Adrenal gland (tissue), 9 donors: ENCODE measurements at regions not wholly inside any gene's neighbourhood (a gene's known extent, or its start where the extent isn't known, plus 50 kb on each side); places are given as distances from the start of the nearest gene placed in this dataset.

ENCODE experiments used
- DNase-seq, 7 donors: peaks; one replicate each; pipeline ENCODE4 v3.0.0-alpha.2; 2019 to 2020
- H3K27ac ChIP-seq, 5 donors: fragments of 200-600 bp; sonication (generic) in 4 of 5; 1 replicate in 3 of 5; 2 replicates in 2 of 5; pipeline versions ENCODE4 v1.5.1 to v1.8.0; 2016 to 2020; ENCODE audit warnings: mild to moderate bottlenecking in 1 of 5
- H3K27me3 ChIP-seq: fragments of 200-600 bp; 2 replicates; pipeline ENCODE4 v1.8.0; 2021
- H3K36me3 ChIP-seq, 2 donors: fragments of 200-600 bp; replicated peaks in 1 of 2; 1 replicate in 1 of 2; 2 replicates in 1 of 2; pipeline versions ENCODE4 v1.5.1 to v1.8.0; 2018 to 2022
- H3K4me1 ChIP-seq, 2 donors: fragments of 200-600 bp; replicated peaks in 1 of 2; 1 replicate in 1 of 2; 2 replicates in 1 of 2; pipeline versions ENCODE4 v1.5.1 to v1.8.0; 2018 to 2021
- H3K4me3 ChIP-seq, 4 donors: fragments of 200-600 bp; sonication (generic) in 3 of 4; one replicate each; pipeline ENCODE4 v1.5.1; 2016 to 2018
- H3K9me3 ChIP-seq, 3 donors: fragments of 200-600 bp; sonication (generic) in 1 of 3; replicated peaks in 1 of 3; 1 replicate in 2 of 3; 2 replicates in 1 of 3; pipeline versions ENCODE4 v1.5.1 to v1.8.0; 2016 to 2021
- POLR2A ChIP-seq, 2 donors: fragments of 450-650 bp; IDR thresholded peaks; one replicate each; pipeline ENCODE4 v1.6.1; 2017; ENCODE audit warnings: antibody characterized with exemption in 2 of 2, mild to moderate bottlenecking in 2 of 2, moderate library complexity in 1 of 2
- WGBS, 4 donors: extraction: QIAGEN DNeasy Blood & Tissue Kit in 2 of 4; methylation state at CpG; one replicate each; pipeline versions ENCODE4 v1.1.5 to v1.1.7; 2013 to 2017; 5-methylcytosine and 5-hydroxymethylcytosine counted together
- intact Hi-C, 2 donors: fragments of 100-400 bp; cut with DNase I; formaldehyde crosslinking; loops; one replicate each; pipeline versions ENCODE4 v1.14.1 to v1.15.0; 2022 to 2023
- TF ChIP-seq, protein P1 (sequence below), 6 experiments: fragments of 450-650 bp in 4 of 6; fragments of 200-600 bp in 2 of 6; sonication (generic) in 1 of 6; IDR thresholded peaks; 1 replicate in 5 of 6; 2 replicates in 1 of 6; pipeline versions ENCODE4 v1.5.1 to v1.8.0; 2016 to 2021; ENCODE audit warnings: antibody characterized with exemption in 6 of 6, mild to moderate bottlenecking in 2 of 6, moderate library complexity in 1 of 6
- donor health status: healthy with polysubstance abuse.
- donor health status: Bipolar disorder and iron deficiency.
- donor health status: DM: yes; HTN: yes; CAD: no.
- donor health status: DM: no; HTN: no; CAD: no.
- donor health status: DM: no; HTN: no; CAD: no.

DNA sequence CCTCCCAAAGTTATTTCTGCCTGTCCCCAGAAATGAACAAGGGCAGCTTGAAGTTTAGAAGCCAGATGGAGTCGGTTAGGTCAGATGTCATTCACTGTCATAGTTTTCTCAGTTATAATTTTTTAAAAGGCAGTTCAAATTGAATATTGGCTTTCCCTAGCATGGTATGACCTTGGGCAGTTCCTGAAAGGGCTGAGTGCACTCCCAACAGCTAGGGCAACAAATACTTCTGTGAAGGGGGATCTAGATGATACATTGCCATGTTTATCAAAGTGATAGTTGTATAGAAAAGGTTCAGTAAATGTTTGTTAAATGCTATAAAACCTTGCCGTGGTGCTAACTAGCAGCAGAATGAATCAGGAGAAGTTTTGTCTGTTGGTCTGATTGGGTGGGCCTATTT, 938.1 kb upstream of the GRIA3 start:
- H3K36me3 ChIP-seq: no peaks in the 10 kb centered on the region
- no peaks in the 10 kb centered on the region for H3K27me3 ChIP-seq
- H3K9me3 ChIP-seq: no peaks in the 10 kb centered on the region
- no peak for DNase-seq
- intact Hi-C loops: no loop called here
- TF ChIP-seq, protein P1, sequence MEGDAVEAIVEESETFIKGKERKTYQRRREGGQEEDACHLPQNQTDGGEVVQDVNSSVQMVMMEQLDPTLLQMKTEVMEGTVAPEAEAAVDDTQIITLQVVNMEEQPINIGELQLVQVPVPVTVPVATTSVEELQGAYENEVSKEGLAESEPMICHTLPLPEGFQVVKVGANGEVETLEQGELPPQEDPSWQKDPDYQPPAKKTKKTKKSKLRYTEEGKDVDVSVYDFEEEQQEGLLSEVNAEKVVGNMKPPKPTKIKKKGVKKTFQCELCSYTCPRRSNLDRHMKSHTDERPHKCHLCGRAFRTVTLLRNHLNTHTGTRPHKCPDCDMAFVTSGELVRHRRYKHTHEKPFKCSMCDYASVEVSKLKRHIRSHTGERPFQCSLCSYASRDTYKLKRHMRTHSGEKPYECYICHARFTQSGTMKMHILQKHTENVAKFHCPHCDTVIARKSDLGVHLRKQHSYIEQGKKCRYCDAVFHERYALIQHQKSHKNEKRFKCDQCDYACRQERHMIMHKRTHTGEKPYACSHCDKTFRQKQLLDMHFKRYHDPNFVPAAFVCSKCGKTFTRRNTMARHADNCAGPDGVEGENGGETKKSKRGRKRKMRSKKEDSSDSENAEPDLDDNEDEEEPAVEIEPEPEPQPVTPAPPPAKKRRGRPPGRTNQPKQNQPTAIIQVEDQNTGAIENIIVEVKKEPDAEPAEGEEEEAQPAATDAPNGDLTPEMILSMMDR (IDR thresholded peaks at IDR 0.05): no peak
- 34 to 66% (median 56%) methylated on average over 2 of the region's 2 CpGs for WGBS, 4 donors
- H3K4me1 ChIP-seq: no peaks in the 10 kb centered on the region
- H3K27ac ChIP-seq: no peak overlapping the region
- no peak overlapping the region for H3K4me3 ChIP-seq

GRCh38 chrX:122246937-122247336, 937.1 kb upstream of the GRIA3 start:
- no peaks in the 10 kb centered on the region for H3K4me1 ChIP-seq
- intact Hi-C loops: no loop called here
- H3K36me3 ChIP-seq: no peaks in the 10 kb centered on the region
- WGBS, 4 donors: 65 to 91% (median 76%) methylated on average over 2 to 3 of the region's 3 CpGs
- no peak for TF ChIP-seq POLR2A (IDR thresholded peaks at IDR 0.05)
- TF ChIP-seq, protein P1 (IDR thresholded peaks at IDR 0.05): no peak
- no peak overlapping the region for H3K4me3 ChIP-seq
- no peak overlapping the region for H3K27ac ChIP-seq
- DNase-seq: no peak
- no peaks in the 10 kb centered on the region for H3K9me3 ChIP-seq
- no peaks in the 10 kb centered on the region for H3K27me3 ChIP-seq

DNA sequence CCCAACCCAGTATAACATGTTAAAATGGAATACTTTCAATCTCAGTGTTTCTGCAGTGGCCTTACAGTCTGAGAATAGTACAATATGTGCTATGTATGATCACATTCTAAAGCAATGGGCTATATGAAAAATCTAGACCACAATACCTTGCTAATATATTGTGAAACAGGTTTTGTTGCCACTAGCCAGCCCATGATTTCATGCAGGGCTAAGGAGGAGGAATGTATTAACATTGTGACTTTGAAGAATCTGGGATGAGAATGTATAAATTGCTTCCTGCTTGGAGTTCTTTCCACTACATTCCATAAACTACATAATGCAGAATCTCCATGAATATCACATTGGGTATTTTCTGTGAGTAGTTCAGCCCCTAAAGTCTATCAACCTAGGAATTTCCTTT, 935.4 kb upstream of the GRIA3 start:
- no peak overlapping the region for H3K27ac ChIP-seq
- no peaks in the 10 kb centered on the region for H3K27me3 ChIP-seq
- intact Hi-C loops: no loop called here
- no peaks in the 10 kb centered on the region for H3K9me3 ChIP-seq
- H3K4me3 ChIP-seq: no peak overlapping the region
- no peaks in the 10 kb centered on the region for H3K4me1 ChIP-seq
- H3K36me3 ChIP-seq: no peaks in the 10 kb centered on the region
- TF ChIP-seq POLR2A (IDR thresholded peaks at IDR 0.05): no peak
- TF ChIP-seq, protein P1 (IDR thresholded peaks at IDR 0.05): no peak
- DNase-seq: no peak

- no peak overlapping the region for H3K27ac ChIP-seq
- H3K27me3 ChIP-seq: no peaks in the 10 kb centered on the region
- no peaks in the 10 kb centered on the region for H3K4me1 ChIP-seq
- TF ChIP-seq, protein P1 (IDR thresholded peaks at IDR 0.05): no peak
- no peak for TF ChIP-seq POLR2A (IDR thresholded peaks at IDR 0.05)
- no peak overlapping the region for H3K4me3 ChIP-seq
- no peak for DNase-seq
- no peaks in the 10 kb centered on the region for H3K9me3 ChIP-seq
- intact Hi-C loops: no loop called here
- H3K36me3 ChIP-seq: no peaks in the 10 kb centered on the region
- WGBS, 4 donors: 64 to 87% (median 84%) methylated on average over 5 of the region's 5 CpGs
Measured at GRCh38 chrX:122252454-122252853, 931.6 kb upstream of the GRIA3 start.
